ENCODE measurements at regions not wholly inside any gene's neighbourhood (a gene's known extent, or its start where the extent isn't known, plus 50 kb on each side); places are given as distances from the start of the nearest gene placed in this dataset.

DNA sequence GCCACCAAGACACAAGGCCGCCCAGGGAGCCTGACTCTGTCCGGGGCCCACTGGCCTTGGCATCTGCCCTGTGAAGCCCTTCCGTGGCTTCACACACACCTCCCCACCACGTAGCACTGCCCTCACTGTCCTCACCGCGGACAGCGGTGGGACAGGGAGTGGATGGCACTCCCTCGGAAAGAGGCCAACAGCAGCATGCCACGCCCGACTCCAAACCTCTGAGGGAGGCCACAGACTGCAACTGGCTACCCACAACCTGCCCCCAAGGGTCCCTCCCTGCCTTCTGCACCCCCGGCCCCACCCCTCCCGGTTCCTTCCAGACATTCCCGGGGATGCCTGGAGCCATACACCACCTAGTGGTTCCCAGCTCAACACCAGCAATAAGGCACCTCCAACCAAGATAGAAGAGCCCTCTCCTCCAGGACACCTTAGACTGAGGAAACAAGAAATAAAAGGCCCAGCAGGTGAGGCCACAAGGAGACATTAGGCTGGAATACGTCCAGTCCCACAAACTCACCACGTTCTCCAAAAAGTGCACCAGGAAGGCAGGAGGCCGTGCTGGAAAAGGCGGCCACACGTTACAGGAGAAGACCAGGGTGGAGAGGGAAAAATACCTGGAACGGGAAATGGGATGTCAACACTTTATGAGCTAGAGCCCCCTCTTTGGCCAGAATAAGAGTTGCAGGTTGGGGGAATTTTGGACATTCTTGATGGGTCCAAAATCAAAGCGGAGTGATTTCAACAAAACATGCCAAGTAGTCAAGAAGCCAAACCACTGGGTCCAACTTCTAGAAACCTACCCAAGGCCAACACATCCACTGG lies 310.0 kb downstream of the SOX9 start:
- no peak for DNase-seq

DNA sequence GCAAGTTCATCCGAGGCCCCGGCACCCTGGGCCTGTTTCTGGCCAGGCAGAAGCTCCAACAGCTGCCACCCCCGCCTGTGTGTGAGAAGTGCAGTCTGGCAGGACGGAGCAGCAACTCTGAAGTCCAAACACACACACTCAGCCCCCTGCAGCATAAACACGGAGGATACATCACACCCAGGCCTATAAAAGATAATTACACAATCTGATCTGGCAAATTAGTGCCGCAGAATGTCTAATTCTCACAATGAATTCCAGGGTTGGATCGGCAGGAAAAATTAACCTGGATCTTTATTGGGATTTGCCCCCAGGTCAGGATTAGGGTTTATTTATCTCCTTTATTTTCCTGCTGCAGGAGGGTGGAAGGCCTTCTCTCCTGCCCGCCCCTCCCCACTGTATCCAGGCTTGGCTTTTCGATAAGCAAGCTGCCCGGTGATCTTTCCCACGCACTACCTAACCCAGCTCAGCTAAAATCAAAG lies 311.4 kb downstream of the SOX9 start:
- no peak for DNase-seq

DNA sequence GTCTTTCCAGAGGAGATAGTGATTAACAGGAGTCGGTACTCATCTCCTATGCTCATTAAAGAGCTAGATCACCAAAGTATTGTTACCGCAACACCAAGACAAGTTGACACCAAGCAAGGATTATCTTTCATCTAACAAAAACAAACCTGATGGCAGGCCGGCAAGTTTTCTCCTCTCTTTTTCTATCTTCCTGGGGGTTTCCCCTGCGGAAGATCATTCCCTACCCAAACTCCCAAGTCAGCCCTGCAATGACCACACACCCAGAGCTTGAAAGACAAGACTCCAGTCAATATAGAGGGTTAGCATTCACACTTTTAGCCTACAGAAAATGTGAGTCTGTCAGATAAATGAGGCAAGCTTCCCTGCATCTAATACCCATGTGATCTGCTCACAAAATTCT lies 312.1 kb downstream of the SOX9 start:
- no peak for DNase-seq

DNA sequence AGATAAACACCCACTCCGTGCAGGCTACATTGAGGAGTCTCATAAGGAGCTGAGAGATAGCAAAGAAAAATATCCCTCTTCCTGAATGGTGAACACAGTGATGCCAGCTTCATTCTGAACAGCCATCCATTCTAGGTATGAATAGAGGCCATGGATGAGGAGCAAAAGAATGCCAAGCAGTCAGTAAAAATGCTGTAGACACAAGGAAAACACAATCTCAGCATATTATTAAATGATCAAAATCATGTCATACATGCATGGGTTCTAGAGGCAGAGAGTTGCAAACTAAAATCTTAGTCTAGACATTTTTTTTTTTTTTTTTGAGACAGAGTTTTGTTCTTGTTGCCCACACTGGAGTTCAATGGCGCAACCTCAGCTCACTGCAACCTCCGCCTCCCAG lies 313.0 kb downstream of the SOX9 start:
- no peak for DNase-seq

DNA sequence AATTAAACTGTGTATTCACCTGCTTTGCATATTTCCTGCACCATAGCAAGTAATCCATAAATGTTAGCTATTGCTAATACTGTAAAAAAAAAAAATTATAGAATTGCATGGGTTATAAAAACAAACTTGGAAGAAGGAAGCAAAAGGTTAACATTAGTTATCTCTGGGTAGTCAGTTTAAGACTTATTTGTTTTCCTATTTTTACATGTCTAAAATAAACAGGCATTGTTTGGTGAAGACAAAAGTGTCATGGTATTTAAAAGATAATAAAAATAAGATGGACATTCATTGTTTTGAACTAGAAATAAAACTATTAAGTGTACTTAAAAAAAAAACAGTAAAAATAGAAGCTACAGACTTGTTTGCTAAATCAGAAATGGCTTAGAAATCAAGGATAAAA lies 313.8 kb downstream of the SOX9 start:
- no peak for DNase-seq

DNA sequence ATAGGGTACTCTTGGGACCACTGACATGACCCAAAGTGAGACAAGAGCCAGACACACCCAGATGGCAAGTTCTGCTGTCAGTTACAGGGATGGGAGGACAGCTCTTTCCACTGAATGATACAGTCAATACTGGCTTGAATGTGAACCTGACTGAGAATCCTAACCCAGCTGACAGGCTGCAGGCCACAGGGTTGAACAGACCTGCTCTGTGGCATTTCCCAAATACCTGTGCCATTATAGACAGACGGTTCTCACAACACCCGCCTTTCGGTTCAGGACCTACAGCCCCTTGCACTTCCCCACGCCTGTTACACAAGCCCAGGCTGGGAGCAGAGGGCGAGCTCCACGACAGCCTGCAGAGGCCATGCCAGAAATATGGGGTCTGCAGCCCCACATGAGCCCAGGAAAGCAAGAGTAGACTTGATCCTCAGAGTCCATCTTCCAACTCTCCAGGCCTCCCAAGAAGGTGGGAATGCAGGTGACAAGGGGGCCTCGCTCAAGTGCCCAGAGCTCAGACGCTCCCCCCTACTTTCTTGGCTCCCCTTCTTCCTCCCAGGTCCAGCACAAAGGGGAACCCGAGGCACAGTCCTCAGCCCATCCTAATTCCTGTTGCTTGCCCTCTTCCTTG lies 314.3 kb downstream of the SOX9 start:
- DNase-seq = no peak

DNA sequence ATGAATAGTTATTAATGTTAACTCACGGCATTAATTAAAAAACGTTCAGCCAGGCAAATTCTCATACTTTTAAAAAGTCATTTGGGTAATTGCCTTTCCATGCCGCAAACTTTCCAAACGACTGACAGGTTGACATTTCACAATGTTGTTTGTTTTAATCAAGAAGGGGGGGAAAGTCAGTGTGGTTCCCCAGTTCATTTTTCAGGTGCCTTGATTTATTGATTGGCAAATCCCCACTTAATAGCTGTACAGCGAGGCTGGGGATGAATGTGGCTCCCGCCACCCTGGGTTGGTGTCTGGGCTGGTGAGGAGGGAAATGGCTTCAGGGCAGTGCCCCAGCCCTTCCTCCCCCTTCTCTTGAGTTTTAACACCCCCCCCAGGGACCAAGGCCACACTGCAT lies 318.0 kb downstream of the SOX9 start:
- DNase-seq = no peak

DNA sequence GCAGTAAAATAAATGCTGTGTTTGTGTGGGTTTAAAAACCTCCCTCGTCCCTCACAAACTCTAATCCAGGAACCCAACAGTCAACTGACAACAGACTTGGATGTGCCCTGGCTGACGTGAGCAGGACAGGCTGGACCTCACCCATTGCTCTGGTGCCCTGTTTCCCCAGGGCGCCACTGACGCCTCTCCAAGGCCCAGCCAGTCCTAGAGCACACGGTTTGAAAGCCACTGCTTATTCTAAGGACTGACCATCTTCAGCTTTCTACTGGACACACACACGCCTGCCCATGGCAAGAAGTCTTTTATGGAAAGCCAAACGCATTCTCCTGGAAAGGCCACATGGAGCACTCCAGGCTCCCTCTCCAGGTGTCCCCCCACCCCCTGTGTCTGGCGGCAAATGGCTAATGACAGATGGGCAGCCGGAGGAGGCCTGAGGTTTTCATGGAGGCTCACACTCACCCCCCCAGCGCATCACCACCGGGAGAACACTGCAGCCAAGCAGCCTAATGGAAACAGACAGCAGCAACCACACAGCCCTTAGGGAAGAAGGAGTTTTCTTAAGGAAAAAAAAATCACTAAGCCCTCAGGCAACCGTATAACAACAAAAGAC lies 319.2 kb downstream of the SOX9 start:
- no peak for DNase-seq

DNA sequence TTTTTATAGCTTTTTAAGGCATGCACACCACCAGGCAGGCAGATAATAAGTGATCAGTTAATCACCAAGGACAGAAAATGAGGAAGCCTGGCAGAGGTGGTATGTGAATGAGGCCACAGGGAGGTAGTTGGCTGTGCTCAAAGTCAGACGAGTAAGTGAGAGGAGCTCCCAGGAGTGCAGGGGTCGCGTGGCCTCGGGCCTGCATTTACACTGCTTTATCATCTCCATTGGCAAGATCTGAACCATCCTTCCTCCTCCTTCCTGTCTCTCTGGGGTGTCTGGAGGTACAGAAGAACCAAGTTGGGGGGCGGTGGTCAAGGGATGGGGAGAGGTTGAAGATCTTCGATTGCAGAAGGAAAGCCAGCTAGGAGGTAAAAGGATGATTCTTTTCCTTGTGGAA lies 320.1 kb downstream of the SOX9 start:
- no peak for DNase-seq

DNA sequence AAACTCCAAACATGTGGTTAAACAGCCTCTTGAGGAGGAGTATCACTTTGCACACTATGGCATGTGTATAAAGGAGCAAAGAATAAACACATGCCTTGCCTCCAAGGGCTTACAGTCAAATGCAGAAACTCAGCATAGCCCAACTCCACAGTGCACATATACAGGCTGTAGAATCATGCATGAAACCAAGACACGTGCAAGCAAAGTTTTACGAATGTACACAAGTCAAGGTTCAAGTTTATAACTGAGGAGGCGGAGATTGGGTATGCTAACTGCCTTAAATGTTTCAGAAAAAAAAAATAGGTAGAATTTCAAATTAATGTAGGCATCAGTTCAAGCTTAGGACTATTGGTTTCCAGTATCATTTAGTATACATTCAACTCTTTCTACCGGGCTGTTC lies 321.1 kb downstream of the SOX9 start:
- no peak for DNase-seq

DNA sequence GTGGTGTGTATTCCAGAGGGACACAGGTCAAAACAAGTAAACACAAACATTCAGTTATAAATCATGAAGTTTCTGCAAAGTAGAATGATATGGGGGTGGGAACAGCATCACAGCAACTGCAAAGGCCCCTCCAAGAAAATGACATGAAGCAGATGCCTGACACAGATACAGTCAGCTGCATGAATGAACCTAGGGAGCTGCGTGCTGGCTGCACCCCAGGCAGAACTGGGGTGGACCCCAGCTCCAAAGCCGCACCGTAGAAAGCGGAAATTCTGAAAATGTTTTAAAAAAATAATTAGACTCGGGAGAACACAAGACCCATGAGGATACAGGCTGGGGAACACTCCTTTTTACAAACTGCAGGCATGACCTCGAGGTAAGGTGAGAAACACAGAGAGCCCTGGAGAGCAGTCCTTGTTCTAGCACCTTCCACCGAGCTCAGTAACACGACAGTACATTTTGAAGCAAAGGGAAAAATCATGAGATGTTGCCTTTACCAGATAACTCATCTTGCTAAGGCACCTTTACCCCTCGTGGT lies 323.8 kb downstream of the SOX9 start:
- no peak for DNase-seq

DNA sequence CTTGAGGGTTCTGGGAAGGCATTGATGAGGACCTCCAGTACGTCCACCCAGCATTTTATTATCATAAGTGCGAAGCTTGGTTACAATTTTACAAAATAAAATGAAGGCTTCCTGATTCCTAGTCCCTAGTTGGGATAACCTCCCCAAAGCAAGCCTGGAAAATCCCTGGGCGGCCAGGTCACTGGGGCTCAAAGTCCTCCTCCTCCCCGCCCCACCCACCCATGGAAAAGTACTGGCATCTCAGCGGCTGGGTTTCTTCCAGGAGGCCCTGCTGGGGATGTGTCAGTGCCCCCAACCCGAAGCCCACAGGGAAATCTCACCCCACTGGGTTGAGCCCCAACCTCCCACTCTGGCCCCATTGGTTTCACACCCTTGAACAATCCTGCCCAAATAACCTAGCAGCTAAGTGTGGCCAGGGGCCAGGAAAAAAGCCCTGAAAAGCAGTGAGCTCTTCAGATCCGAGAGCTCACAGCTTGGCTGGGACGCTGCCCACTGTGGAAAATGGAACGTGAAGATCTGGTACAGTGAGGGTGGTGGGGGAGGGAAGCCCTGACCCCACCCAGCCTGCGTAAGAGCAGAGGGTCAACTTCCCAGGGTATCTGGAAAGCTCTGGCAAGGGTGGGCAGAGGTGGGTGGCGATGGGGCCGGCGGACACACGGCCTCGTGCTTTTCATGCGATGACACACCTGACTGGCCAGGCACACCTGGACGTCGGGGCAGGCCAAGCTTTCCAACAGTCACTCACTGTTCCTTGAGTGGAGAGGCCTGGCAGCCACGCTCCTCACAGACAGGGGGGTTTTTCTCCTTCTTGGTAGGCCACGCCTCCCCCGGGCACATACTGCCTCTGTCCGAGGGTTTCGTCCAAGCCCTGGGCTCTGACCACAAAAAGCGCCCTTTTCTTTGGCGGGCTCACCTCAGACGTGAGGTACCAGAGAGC lies 324.5 kb downstream of the SOX9 start:
- no peak for DNase-seq

DNA sequence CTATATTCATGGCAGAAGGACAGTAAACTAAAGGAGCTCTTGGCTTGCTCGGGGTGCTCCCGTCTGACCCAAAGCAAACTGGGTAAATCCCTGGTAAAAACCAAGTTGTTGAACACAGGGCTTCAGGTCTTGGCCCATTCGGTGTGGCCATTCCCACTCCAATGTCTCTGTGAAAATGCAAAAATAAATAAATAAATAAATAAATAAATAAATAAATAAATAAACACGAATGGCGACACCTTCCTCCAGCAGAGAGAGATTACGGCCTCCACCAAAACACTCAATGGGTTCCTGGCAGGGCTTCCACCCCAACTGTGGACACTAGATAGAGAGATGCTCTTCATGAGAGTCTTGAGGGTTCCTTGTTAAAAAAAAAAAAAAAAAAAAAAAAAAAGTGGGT lies 325.3 kb downstream of the SOX9 start:
- no peak for DNase-seq

DNA sequence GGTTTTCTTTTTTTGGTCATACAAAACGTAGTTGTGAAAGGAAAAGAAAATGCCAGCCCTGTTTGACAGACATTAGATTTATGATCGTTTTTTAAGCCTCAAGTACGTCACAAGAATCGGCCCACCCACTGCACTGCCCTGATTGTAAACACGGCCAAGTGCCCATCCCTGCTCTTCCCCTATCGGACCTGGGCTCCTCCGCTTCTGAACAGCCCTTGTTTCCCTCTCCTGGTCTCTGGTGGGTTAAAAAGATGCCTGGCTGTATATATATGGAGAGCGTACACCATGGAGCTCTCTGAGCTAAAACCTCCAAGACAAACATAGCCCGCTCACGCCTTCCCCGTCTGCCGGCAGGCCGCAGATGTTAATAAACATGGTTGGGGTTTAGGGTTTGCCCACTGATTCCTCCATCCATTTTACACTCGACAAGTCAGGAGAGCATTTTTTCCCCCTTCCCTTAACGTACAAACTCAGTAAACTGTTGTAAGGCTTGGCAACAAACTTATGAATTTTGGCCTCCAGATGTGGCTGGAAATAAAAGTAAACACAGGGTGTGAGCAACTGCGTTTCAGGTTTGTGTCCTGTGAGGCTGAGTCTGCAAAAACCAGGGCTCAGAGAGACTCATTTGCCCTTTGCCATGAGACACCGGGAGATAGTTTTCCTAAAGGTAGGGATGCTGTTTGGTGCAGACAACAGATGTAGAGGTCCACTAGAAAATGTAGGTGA lies 325.9 kb downstream of the SOX9 start:
- DNase-seq = no peak

DNA sequence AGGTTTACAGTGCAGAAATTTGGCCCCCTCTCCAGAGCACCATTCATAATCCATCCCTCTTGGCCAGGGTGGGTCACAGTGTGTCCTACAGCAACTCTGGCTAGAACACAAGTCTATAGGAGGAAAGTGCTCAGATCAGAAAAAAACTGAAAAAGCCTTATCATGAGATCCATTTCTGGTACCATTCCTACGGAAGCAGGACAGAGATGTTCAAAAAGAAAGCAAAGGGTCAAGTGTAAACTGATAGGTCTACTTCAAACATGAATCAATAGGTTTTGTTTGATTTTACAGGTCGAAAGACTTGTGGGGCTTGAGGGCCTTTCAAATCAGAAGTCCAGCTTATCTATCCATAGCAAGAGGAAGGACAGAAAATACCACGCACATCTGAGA lies 326.4 kb downstream of the SOX9 start:
- DNase-seq = no peak

DNA sequence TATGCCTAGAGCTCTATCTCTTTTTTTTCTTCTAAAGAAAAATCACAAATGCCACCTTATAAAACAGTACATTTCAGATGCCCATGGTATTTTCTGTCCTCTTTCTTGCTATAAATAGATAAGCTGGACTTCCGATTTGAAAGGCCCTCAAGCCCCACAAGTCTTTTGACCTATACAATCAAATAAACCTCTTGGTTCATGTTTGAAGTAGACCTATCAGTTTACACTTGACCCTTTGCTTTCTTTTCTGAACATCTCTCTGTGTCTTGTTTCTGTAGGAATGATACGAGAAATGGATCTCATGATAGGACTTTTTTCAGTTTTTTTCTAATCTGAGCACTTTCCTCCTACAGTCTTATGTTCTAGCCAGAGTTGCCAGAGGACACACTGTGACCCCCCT lies 327.2 kb downstream of the SOX9 start:
- no peak for DNase-seq

DNA sequence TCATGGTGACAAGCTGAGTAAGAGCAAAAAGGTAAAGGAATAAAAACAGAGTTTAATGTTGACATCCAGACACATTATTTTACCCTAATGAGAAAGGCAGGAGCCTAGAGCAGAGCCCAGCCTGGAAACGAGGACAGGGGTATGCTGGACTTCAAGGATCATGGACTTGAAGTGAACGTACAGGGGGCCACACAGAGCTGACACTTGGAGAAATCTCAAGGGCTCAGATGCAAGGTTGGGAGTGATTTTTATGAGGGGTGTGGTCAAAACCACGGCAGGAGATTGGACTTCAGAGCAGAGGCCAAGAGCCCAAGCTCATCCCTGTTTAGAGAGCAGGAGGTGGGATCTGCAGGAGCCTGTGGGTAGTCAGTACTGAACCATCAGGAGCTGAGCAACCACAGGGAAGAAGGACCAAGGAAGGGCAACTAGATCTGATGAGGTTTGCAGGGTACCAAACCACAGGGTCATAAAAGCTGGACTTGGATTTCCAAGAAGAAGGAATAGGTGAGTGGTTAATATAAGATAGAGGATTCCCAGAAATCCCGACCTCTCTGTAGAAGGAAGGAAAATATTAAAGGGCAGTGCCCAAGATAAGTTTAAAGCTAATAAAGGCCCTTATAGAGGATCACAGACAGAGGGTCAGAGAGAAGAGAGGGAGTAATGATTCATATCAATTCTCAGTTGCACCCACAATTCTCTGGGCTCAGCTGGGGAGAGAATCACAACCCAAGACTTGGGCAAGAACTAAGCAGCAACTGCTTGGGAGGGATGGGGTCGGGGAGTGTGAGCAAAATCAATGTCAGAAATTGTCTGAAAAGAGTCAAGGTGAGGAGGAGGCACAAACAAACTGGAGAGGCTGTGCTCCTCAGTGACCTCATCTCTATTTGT lies 331.7 kb downstream of the SOX9 start:
- DNase-seq = no peak

DNA sequence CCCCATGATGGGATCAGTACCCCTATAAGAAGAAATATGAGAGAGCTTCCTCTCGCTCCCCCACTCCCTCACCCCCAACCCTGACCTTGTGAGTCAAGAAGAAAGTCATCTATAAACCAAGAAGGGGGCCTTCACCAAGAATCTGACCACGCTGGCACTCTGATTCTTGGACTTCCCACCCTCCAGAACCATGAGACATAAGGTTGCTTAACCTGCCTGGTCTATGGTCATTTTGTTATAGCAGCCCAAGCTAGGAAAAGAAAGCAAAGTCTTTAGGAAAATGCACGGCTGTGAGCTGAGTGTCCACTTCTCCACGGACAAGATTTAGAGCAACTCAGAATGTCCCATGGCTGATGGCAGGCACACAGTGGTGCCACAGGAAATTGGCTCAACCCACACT lies 333.5 kb downstream of the SOX9 start:
- DNase-seq = no peak

DNA sequence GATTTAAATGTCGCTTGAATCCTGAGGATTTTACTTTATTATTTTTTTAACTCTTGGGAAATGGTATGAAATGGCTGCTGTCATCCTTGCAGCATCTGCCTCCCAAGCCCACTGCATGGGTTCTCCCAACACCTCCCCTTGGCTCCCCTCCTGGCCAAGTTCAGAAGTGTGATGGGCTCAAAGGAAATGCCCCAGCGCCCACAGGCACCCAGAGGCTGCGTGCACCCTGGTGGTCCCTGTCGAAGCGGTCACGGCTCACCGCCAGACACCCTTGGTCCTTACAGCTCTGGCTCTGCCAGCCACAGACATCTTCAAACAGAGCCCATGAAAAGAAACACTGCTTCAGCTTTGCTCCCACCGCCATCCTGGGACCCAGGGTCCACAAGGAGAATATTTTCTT lies 334.7 kb downstream of the SOX9 start:
- no peak for DNase-seq

DNA sequence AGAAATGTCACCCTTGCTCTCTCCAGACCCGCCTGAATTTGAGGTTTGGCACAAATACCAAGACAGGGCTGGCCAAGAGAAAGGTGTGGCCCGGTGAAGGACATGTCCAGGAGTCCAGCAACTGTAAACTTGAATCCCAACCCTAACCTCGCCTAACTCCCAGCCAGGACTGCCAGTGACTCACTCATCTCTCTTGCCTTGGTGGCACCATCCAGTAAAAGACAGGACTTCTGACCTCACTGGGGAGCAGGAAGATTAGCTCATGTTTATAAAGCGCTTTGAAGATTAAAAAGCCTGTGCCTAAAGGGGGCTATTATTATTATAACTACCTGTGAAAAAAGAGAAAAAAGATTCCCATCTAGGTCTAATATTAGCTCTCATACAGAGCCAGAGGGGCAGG lies 335.3 kb downstream of the SOX9 start:
- no peak for DNase-seq

DNA sequence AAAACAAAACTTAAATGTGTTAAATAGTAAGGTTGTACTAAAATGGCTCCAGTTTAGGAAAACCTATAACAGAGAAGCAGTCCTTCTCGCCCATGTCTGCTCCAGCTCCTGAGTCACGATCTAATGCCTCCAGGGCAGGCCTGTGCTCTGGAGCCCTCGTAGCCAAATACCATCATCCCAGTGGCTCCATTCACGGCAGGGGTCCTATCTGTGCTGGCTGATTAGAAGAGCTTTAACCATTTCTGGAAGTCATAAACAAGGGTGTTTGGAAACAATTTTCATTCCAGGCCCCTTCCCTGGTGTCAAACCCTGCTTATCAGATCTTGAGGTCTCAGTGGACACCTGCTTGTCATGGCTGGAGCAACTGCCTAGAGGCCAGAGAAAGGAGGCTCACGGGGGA lies 336.9 kb downstream of the SOX9 start:
- no peak for DNase-seq

Measured in stimulated activated CD4-positive, alpha-beta T cell treated with anti-CD3 and anti-CD28 coated beads, Interleukin-2, amount 100 ng/mL, for 24 hours (primary cell).